Ovary (tissue), 7 donors: ENCODE measurements at regions not wholly inside any gene's neighbourhood (a gene's known extent, or its start where the extent isn't known, plus 50 kb on each side); places are given as distances from the start of the nearest gene placed in this dataset.

ENCODE experiments used
- DNase-seq, 5 donors: peaks; one replicate each; pipeline ENCODE4 v3.0.0-alpha.2; 2019 to 2020
- H3K27ac ChIP-seq, 2 donors: fragments of 200-600 bp; one replicate each; pipeline versions ENCODE4 v1.5.1 to v1.8.0; 2019 to 2022
- H3K27me3 ChIP-seq: fragments of 200-600 bp; one replicate; pipeline ENCODE4 v1.8.0; 2022
- H3K36me3 ChIP-seq: fragments of 200-600 bp; sonication (generic); one replicate; pipeline ENCODE4 v1.5.1; 2019
- H3K4me1 ChIP-seq: one replicate; pipeline ENCODE4 v1.8.1; 2013; ENCODE audit warnings: mild to moderate bottlenecking, moderate library complexity; ENCODE audit not compliant: insufficient read depth
- H3K4me3 ChIP-seq: fragments of 200-600 bp; sonication (generic); one replicate; pipeline ENCODE4 v1.5.1; 2017
- H3K9me3 ChIP-seq, 2 donors: fragments of 200-600 bp in 1 of 2; sonication (generic) in 1 of 2; one replicate each; pipeline versions ENCODE4 v1.5.1 to v1.8.1; 2013 to 2019; ENCODE audit warnings: mild to moderate bottlenecking in 1 of 2, moderate library complexity in 1 of 2
- CTCF ChIP-seq, 3 donors: fragments of 450-650 bp in 2 of 3; fragments of 200-600 bp in 1 of 3; IDR thresholded peaks; one replicate each; pipeline versions ENCODE4 v1.5.1 to v1.8.0; 2016 to 2022; ENCODE audit warnings: antibody characterized with exemption in 3 of 3, mild to moderate bottlenecking in 1 of 3
- EP300 ChIP-seq: sonication (generic); formaldehyde crosslinking; IDR thresholded peaks from one replicate; pipeline ENCODE4 v1.6.1; 2017; ENCODE audit warnings: antibody characterized with exemption
- POLR2A ChIP-seq: fragments of 450-650 bp; IDR thresholded peaks from one replicate; pipeline ENCODE4 v1.6.1; 2017; ENCODE audit warnings: antibody characterized with exemption, mild to moderate bottlenecking, moderate library complexity
- WGBS, 3 donors: extraction: QIAGEN DNeasy Blood & Tissue Kit in 1 of 3; methylation state at CpG; one replicate each; pipeline versions ENCODE4 v1.1.5 to v1.1.7; 2013 to 2017; 5-methylcytosine and 5-hydroxymethylcytosine counted together
- intact Hi-C, 4 donors: fragments of 100-400 bp; cut with DNase I; formaldehyde crosslinking; loops; one replicate each; pipeline versions ENCODE4 v1.11.0 to v1.15.1; 2022 to 2023
- donor health status: DM: no; HTN: no; CAD: no; lungs with moderate emphysema.
- donor health status: DM: no; HTN: no; CAD: no.
- donor health status: Bipolar disorder and iron deficiency.
- donor health status: DM: no; HTN: no; CAD: no.
- donor health status: DM: yes; HTN: yes; CAD: no.

- no peak overlapping the region for H3K27ac ChIP-seq
Observed at GRCh38 chrX:20951016-20951810, 423.0 kb upstream of the CNKSR2 start.

GRCh38 chrX:20947411-20947912, 426.8 kb upstream of the CNKSR2 start:
- no peak overlapping the region for H3K4me3 ChIP-seq
- no peak for DNase-seq
- H3K36me3 ChIP-seq, result no peaks in the 10 kb centered on the region
- H3K9me3 ChIP-seq, result no peaks in the 10 kb centered on the region
- intact Hi-C loops, result no loop called here
- H3K4me1 ChIP-seq, result no peaks in the 10 kb centered on the region
- 12 to 15% (median 12%) methylated on average over 7 of the region's 7 CpGs for WGBS, 3 donors
- TF ChIP-seq POLR2A, result no peak
- no peak overlapping the region for H3K27ac ChIP-seq
- no peaks in the 10 kb centered on the region for H3K27me3 ChIP-seq

More at GRCh38 chrX:20951016-20951810, 423.0 kb upstream of the CNKSR2 start:
- DNase-seq, result no peak
- Histone ChIP-seq H3K4me1 (no peaks in the 10 kb centered on the region), H3K9me3 (no peaks in the 10 kb centered on the region), H3K36me3 (no peaks in the 10 kb centered on the region), H3K4me3 (no peak overlapping the region), H3K27me3 (no peaks in the 10 kb centered on the region)
- WGBS, 3 donors, result 55 to 67% (median 55%) methylated on average over 5 of the region's 5 CpGs
- TF ChIP-seq EP300 (no peak), POLR2A (no peak), CTCF (IDR thresholded peaks at IDR 0.05) (no peak)
- intact Hi-C loops, result no loop called here

GRCh38 chrX:20913760-20914159, 460.5 kb upstream of the CNKSR2 start:
- intact Hi-C loops, result no loop called here
- no peaks in the 10 kb centered on the region for H3K4me1 ChIP-seq
- 18 to 23% (median 21%) methylated on average over 3 of the region's 3 CpGs for WGBS, 3 donors

GRCh38 chrX:20906571-20906970, 467.6 kb upstream of the CNKSR2 start:
- no peak for TF ChIP-seq POLR2A
- no peak for TF ChIP-seq EP300
- no peak for TF ChIP-seq CTCF (IDR thresholded peaks at IDR 0.05)
- no peaks in the 10 kb centered on the region for H3K36me3 ChIP-seq
- no peak for DNase-seq
- no peaks in the 10 kb centered on the region for H3K9me3 ChIP-seq
- no peaks in the 10 kb centered on the region for H3K4me1 ChIP-seq
- no peak overlapping the region for H3K4me3 ChIP-seq
- no peaks in the 10 kb centered on the region for H3K27me3 ChIP-seq
- no peak overlapping the region for H3K27ac ChIP-seq
- intact Hi-C loops, result loop anchor here in 1 of 4 donors (5.0 kb wide), 1 partner anchor 1989 kb away; no protein-coding TSS in a partner anchor

More at GRCh38 chrX:20913760-20914159, 460.5 kb upstream of the CNKSR2 start:
- H3K27ac ChIP-seq, result no peak overlapping the region
- no peaks in the 10 kb centered on the region for H3K27me3 ChIP-seq
- no peaks in the 10 kb centered on the region for H3K36me3 ChIP-seq
- H3K9me3 ChIP-seq, result no peaks in the 10 kb centered on the region
- TF ChIP-seq CTCF (IDR thresholded peaks at IDR 0.05) (no peak), EP300 (no peak), POLR2A (no peak)
- no peak overlapping the region for H3K4me3 ChIP-seq
- DNase-seq, result no peak

- intact Hi-C loops, result no loop called here
- DNase-seq, result no peak
- no peak overlapping the region for H3K4me3 ChIP-seq
- peaks cover 4% of the 10 kb centered on the region for H3K27me3 ChIP-seq
- H3K9me3 ChIP-seq, result no peaks in the 10 kb centered on the region
- no peak overlapping the region for H3K27ac ChIP-seq
- WGBS, 3 donors, result 66 to 79% (median 79%) methylated on average over 3 of the region's 3 CpGs
- no peaks in the 10 kb centered on the region for H3K4me1 ChIP-seq
- no peak for TF ChIP-seq EP300
- TF ChIP-seq CTCF (IDR thresholded peaks at IDR 0.05), result no peak
- TF ChIP-seq POLR2A, result no peak
- no peaks in the 10 kb centered on the region for H3K36me3 ChIP-seq
Observed at GRCh38 chrX:20884565-20884964, 489.7 kb upstream of the CNKSR2 start.
